ENCODE measurements at regions not wholly inside any gene's neighbourhood (a gene's known extent, or its start where the extent isn't known, plus 50 kb on each side); places are given as distances from the start of the nearest gene placed in this dataset.

DNA sequence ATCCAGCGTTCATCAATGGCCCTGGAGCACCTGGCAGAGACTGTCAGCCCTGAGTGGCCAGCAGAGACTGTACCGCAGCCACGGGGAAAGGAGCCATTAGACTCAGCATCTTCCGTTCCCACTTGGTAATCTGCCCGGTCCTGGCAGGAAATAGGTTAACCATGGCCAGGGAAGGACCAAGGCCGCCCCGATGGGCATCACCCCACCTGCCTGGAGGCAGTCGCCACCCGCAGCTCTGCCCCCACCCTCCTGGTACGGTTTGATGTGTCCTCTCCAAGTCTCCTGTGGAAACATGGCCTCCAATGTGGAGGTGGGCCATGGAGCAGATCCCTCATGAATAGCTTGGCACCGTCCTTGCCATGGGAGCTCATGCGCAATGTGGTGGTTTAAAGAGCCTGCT is 75.3 kb downstream of the RTP5 start:
- TF ChIP-seq, protein P1, sequence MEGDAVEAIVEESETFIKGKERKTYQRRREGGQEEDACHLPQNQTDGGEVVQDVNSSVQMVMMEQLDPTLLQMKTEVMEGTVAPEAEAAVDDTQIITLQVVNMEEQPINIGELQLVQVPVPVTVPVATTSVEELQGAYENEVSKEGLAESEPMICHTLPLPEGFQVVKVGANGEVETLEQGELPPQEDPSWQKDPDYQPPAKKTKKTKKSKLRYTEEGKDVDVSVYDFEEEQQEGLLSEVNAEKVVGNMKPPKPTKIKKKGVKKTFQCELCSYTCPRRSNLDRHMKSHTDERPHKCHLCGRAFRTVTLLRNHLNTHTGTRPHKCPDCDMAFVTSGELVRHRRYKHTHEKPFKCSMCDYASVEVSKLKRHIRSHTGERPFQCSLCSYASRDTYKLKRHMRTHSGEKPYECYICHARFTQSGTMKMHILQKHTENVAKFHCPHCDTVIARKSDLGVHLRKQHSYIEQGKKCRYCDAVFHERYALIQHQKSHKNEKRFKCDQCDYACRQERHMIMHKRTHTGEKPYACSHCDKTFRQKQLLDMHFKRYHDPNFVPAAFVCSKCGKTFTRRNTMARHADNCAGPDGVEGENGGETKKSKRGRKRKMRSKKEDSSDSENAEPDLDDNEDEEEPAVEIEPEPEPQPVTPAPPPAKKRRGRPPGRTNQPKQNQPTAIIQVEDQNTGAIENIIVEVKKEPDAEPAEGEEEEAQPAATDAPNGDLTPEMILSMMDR (IDR thresholded peaks at IDR 0.05): no peak
- TF ChIP-seq POLR2A (IDR thresholded peaks at IDR 0.05): no peak

Data from lower leg skin (tissue), 3 donors.